ENCODE measurements at regions not wholly inside any gene's neighbourhood (a gene's known extent, or its start where the extent isn't known, plus 50 kb on each side); places are given as distances from the start of the nearest gene placed in this dataset.
"Not testable (repeated sequence)": the region's sequence is repeated elsewhere in the genome, so short reads cannot be mapped to it uniquely, and the experiment has no call there.

DNA sequence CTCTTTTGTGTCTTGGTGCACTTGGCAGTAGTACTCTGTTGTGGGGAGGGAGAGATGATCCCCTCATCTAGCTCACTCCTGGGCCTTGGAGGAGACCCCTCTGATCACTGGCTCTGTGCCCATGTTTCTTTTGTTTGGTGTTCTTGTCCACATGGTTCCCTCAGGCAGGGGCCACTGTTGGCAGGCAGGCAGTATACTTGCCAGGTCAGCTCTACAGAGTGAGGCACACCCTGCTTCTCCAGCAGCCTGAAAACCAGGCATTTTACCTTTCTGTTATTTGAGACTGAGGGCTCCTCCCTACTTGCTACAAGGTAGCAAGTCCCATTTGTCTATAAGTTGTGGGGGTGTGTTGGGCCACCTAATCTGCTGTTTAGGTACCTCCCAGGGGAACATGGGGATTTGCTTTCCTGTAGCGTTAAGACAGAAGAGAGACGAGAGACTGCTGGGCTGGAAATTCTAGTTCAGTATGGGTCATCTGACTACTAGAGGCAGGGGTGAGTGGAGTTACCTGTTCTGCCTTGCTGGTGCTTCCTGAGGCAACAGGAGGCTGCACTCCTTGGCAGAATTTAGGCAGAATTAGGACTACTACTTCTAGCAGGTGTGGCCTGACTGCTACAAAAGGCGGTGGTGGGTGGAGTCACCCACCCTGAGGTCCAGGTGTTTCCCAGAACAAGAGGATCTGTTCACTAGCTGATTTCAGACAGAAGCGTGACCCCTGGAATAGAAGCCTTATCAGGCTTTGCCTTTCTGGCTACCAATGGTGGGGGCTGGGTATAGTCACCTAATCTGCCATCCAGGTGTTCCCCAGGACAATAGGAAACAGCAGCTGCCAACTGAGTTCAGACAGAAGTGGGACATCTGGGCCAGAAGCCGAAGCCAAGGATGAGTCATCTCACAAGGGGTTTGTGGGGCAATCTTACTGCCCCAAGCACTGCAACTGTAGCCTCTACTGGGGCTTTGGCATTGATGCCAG is 843.0 kb upstream of the ATXN8OS start:
- DNase-seq: no peak

DNA sequence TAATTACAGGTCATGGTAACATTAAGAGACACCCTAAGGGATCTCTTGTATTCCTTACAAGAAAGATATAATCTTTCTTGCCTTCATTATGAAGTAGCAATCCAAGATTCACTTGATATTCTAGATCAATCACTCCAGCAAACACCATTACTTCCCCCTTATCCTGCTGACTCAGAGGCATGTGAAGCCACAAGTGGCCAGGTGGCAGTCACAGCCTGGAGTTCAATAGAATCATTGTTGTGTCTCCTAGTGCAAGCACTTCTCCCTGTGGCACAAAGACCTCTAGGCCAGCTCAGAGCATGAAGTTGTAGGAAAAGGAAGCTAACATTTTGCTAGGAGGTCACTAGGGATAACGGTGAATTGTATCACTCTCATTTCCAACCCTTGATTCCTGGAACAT is 864.3 kb upstream of the ATXN8OS start:
- no peak for DNase-seq

DNA sequence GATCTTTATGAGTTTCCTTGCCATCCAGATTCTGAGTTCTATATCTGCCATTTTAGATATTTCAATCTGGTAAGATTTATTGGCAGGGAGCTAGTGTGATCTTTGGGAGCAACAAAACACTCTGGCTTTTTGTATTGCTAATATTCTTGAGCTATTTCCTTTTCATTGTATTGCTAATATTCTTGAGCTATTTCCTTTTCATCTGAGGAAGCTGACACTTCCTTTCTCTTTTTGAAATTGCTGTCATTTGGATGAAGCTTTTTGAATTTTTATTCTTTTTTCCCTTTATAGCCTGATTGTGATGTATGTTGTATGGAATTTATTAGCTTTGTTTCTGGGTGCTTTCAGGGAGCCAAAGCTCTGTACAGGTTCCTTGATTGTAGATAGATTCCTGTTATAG is 873.5 kb upstream of the ATXN8OS start:
- no peak for DNase-seq

DNA sequence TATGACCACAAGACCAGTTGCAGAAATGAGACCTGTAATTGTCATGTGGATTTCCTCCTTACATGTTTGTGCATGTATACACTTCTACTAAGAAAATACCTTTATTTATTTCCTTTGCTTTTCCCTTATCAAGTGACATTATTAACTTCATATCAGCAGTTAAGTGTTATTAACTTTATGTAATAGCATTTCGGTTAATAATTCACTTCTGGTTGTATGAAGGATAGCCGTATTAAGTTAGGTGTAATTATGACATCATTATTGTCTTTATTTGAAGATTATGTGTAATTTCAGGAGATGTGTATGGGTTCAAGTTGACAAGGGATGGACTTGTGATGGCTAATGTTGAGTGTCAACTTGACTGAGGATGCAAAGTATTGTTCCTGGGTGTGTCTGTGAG is 881.2 kb upstream of the ATXN8OS start:
- DNase-seq: no peak

DNA sequence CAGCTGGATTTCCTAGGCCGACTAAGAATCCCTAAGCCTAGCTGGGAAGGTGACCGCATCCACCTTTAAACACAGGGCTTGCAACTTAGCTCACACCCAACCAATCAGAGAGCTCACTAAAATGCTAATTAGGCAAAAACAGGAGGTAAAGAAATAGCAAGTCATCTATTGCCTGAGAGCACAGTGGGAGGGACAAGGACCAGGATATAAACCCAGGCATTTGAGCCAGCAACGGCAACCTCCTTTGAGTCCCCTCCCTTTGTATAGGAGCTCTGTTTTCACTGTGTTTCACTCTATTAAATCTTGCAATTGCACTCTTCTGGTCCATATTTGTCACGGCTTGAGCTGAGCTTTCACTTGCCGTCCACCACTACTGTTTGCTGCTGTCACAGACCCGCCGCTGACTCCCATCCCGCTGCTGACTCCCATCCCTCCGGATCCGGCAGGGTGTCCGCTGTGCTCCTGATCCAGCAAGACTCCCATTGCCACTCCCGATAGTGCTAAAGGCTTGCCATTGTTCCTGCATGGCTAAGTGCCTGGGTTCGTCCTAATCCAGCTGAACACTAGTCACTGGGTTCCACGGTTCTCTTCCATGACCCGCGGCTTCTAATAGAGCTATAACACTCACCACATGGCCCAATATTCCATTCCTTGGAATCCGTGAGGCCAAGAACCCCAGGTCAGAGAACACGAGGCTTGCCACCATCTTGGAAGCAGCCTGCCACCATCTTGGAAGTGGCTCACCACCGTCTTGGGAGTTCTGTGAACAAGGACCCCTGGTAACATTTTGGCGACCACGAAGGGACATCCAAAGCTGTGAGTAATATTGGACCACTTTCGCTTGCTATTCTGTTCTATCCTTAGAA is 885.8 kb upstream of the ATXN8OS start:
- not testable (repeated sequence) for DNase-seq

DNA sequence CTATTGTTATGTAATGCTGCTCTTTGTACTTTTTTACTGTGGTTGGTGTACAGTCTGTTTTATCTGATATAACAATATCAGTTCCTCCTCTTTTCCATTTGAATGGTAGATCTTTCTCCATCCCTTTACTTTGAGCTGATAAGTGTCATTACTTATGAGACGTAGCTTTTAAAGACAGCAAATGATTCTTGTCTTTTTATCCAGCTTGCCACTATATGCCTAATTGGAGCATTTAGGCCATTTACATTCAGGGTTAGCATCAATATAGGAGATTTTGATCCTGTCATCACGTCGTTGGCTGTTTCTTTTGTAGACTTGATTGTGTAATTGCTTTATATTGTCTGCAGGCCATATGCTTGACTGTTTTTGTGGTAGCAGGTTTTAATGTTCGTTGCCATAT is 894.2 kb upstream of the ATXN8OS start:
- DNase-seq: no peak

DNA sequence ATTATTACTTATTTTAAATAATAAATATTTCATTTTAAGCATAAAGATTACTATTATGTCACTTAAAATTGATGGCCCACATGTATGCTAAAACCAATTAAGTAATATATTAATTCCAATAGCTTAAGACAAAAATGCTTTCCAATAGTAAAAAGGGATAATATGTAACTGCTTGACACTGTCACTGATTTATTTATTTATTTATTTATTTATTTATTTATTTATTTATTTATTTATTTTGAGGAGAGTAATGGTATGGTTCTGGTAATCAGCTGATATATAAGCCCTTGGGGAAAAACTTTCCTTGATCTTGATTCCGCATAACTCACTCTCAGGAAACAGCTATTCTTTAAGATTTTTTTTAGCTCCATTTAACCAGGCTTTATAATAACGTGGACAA is 903.0 kb upstream of the ATXN8OS start:
- no peak for DNase-seq

DNA sequence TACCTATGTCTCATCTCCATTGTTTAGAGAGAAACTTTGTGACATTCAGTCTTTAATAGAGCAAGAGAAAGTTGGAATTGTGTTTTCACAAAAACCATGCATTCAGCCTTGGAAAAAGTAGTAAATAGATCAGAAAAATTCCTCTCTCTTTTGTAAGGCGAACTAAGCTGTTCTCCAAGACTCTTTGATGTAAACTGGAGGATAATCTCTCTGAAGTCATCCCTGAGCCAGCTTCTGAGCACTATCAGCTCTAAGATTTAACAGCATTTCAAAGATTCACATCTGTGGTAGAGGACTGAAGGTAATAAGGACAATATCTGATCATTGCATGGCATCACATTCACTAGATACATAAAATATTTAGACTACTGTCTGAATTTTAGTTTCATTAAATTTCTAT is 904.6 kb upstream of the ATXN8OS start:
- DNase-seq: no peak

DNA sequence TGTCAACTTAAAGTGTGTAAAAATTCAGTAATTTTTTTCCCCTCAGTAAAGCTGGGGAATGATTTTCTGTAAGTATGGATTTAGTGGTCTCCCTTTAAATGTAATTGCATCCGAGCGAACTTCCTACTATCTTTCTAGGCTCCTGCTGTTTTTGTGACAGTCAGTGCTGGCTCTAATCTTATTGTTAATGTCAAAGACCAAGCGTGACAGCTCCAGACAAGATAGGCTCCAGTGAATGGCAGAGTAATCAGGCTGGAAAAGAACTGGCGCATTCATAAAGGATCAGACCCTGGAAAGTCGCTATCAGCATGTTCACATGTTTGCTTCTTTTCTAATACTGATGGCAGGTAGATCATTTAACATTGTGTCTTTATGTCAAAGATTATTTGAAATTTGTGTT is 908.0 kb upstream of the ATXN8OS start:
- DNase-seq: no peak

DNA sequence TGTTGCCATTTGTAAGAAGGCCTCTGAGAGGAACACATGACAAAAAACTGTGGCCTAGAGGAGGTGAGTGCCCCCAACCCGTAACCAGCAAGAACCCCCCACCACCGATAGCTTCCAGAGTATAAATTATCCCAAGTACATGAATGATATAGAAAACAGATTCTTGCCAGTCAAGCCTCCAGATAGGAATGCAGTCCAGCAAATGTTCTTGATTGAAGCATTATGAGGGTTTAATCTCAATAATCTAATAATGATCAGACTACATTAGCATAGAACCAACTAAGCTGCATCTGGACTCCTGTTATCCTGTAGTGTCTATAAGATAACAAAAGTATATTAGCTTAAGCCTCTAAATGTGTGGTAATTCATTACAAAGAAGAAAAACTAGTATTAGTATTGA is 908.9 kb upstream of the ATXN8OS start:
- DNase-seq: no peak

DNA sequence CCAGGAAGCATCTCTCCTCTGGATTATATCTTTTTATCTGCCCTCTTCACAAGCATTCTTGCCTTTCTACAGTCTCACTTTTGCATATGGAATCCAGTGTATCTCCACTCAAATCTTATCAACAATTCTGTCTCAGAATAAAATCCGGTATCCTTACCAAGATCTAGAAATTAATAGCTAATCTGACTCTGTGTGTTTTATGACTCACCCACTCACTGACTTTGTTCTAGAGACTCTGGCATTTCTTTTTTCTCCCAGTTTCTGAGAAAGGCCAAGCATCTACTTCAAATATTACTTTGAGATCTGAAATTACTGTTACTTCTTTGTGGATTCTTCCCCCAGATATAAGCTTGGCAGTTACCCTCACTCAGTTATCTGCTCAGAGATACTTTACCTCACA is 913.5 kb upstream of the ATXN8OS start:
- no peak for DNase-seq

DNA sequence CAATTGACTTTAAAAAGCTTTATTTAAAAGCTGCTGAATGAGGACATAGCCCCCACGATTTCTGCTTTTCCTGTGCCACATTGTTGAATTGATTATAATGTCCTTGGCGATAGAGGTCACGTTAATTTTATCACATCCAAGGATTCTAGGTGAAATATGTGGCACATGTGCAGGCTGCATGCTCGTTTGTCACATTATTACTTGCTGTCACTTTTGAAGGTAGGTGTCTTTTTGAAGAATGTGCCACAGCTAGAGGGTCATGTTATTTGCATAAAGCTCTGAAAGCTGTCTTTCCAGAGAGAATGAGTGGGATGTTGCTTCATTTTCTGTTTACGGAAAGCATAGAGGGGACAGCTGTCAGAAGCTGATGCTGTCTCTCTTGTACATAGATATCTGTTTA is 927.6 kb upstream of the ATXN8OS start:
- DNase-seq: no peak

DNA sequence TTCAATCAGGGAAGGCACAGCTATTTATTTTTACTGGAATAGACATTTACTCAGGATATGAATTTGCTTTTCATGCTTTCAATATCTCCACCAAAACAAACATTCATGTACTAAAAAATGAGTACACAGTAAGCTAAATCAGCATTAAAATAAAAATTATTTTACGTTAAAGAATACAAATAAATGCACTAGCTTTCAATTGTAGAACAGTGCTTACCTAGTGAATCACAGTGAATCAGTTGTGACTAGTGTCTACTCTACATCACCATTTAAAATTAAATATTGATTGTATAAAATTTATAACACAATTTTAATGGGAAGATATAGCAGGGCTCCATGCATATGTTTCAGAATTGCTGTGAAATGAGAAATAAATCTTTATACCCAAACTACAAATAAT is 929.6 kb upstream of the ATXN8OS start:
- DNase-seq: no peak

DNA sequence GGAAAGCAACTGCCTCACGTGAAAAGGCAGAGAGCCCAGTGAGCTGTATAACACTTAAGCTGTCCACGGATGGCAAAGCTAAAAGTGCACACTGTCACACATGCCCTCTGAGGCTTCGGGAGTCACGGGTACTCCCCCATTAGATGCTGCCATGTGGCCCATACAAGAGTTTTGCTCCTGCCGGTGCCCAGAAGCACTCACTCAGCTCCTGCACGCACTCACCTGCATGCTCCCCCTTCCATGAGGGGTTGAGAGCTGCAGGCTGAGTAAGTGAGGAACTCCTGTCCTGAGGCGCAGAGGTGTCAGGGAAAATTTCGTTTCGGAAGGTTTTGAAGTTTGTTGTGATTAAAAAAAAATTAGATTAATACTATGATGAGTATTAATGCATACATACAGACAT is 939.2 kb upstream of the ATXN8OS start:
- DNase-seq: no peak

DNA sequence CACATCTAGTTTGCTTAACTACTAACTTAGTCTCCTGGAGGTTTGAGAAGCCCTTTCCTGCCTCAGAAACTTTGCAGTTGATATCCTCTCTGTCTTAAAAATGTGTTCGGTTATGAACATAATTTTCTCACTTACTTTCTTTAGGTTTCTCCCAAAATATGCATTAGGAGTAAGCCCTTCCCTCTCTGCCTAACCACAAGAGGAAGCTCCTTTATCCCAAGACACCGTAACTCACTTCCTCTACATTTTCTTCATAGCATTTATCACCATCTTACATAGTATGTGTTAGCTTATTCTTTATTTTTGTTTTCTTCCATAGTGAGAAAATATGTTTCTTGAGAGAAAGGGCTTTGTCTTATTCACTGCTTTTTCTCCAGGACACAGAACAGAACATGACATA is 952.5 kb upstream of the ATXN8OS start:
- no peak for DNase-seq

DNA sequence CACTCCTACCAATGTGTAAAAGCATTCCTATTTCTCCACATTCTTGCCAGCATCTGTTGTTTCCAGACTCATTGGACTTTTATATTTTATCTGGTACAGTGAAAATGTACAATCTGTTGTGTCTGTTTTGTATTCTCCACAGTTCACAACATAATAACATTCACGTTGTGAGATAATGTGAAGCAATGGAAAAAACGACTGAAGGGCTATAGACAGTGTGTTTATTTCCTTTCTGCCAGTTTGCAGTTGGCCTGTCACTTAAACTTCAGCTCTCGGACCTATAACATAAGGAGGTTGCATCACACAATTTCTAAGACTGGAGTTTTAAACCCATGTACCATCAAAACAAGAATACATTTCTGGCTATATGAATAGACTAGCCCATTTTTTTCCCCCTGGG is 965.5 kb upstream of the ATXN8OS start:
- DNase-seq: no peak

DNA sequence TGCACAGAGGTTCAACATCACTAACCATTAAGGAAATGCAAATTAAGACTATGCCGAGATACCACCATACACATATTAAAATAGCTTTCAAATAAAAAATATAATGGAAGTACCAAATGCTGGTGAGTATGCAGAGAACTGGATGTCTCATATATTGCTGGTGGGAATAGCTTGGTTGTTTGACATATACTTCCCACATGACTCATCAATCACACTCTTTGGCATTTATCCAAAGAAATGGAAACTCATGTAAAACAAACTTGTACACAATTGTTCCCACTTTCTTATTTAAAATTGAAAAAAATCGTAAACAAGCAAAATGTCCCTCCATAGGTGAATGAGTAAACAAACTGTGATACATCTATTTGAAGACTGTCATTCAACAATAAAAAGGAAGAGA is 982.6 kb upstream of the ATXN8OS start:
- no peak for DNase-seq

DNA sequence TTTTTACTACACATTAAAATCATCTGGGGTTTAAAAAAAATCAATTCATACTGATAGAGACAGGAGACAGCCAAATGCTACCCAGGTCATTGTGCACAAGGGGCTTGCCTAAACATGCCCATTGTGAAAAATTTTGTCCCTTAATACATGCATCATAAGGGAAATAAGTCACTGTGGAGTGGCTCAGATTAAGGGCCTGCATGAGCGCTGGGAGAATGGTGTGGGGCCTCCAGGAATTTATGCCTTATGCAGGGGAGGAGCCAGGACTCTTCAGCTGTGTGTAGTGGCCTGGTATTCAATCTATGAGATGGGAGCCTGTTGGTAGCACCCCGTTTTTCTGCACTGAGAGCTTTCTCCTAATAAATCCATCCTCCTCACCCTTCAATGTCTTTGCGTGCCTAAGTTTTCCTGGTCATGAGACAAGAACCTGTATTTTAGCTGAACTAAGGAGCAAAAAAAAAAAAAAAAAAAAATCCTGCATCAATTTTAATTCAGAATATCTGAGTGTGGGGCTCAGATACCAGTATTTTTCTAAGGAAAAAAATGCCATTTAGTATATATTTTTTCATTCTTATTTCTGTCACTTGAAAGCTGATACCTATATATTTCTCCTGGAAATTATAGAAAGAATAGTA is 997.6 kb upstream of the ATXN8OS start:
- no peak for DNase-seq

DNA sequence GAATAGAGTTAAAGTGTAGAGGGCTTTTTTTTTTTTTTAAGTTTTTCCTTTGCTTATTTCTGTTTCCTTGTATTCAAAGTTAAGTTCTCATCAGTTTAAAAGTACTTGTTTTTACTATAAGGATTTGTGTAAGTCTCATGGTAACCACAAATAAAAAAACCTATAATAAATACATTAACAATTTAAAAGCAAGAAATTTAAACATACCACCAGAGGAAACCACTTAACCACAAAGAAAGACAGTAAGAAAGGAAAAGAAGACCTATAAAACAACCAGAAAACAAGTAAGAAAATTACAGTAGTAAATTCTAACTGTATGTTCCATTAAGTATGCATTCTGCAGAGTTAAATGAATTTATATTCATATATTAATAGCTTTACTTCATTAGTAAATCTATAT is 999.1 kb upstream of the ATXN8OS start:
- no peak for DNase-seq

DNA sequence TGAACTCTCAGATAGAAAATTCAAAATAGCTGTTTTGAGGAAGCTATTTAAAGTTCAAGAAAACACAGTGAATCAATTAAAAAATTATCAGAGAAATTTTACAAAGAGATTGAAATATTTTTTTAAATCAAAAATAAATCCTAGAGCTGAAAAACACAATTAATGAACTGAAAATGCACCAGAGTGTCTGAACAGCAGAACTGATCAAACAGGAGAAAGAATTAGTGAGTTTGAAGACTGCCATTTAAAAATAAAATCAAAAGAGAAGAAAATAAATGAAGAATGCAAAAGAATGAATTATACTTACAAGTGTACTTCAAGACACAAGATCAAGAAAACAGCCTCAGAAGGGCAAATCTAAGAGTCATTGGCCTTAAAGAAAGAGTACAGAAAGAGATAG is 1000.2 kb upstream of the ATXN8OS start:
- DNase-seq: no peak

DNA sequence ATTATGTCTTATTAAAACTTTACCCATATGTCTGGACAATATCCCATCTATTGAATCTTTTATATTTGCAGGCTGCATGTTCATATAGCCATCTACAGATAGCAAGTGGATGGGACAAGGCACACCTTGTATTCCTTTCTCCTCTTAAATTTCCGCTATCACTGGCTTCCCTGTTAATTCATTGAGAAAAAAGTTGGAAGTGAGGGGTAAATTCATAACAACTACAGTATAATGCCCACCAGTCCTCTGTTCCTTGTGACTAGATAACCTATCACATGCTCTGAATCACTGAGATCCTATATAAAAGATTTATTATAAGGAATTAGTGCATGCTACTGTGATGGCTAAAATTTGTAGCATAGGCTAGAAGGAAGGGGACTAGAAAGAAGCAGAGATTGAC is 1005.8 kb upstream of the ATXN8OS start:
- DNase-seq: no peak

DNA sequence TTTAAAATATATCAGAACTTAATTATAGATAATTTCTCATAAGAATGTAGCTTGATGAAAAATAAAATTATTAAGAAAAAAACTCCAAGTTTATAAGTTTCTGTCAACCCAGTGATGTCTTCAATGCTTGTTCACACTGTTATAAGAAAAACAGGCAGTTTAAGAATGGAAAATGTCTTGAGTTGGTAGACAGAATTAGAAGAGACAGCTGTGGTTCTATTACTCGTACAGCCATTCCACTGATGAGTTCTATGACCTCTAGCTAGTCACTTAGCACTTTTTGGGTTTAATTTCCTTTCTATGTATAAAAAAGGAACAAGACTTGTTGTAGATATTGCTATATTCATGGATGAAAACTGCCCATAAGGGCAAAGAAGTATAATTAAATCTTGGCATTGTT is 1013.1 kb upstream of the ATXN8OS start:
- no peak for DNase-seq

DNA sequence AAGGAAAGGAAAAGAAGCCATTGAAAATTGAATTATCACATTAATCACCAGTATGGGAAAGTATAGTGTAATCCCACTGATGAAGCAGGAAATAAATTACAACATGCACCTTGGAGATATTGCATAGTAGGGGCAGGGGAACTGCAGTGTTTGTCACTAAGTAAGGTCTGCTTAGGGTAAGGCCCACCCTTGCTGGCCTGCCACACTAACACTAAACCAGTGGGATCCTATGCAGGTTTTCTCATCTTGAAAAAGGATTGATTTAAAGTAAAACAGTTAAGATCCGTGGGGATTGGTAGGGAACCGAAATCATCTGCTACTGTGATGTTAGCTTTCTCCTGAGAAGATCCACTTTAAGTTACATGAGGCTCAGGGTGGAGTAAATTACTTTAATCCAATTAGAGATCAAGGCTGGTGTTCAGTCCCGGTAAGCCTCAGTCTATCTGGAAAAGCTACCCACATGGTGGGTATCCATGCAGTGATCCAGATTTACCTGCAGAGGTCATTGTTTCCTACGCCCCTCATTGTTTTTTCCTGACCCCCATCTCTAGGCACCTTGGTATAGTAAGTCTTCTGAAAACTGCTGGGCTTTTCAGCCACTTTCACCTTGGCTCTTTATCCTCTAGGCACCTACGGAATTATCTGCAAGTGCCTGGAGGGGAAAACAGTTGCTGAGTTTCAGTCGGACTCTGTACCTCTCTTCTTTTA is 1014.9 kb upstream of the ATXN8OS start:
- DNase-seq: no peak

Measured in fibroblast of skin of abdomen (primary cell).